Nephron (organoid): ENCODE measurements at regions not wholly inside any gene's neighbourhood (a gene's known extent, or its start where the extent isn't known, plus 50 kb on each side); places are given as distances from the start of the nearest gene placed in this dataset.

Experiments
- H3K27ac Mint-ChIP-seq, 3 experiments: 2 replicates each; pipeline ENCODE4 v1.8.0; 2020; ENCODE audit warnings: mixed read lengths in 3 of 3, mild to moderate bottlenecking in 2 of 3, moderate library complexity in 1 of 3
- H3K27me3 Mint-ChIP-seq: 2 replicates; pipeline ENCODE4 v1.8.0; 2021; ENCODE audit warnings: low read depth, mild to moderate bottlenecking, moderate library complexity, mixed read lengths
- H3K36me3 Mint-ChIP-seq: 2 replicates; pipeline ENCODE4 v1.8.0; 2020; ENCODE audit warnings: low read depth, mixed read lengths
- H3K4me1 Mint-ChIP-seq: 2 replicates; pipeline ENCODE4 v1.8.0; 2020; ENCODE audit warnings: mixed read lengths
- H3K4me3 Mint-ChIP-seq, 3 experiments: 2 replicates each; pipeline ENCODE4 v1.8.0; 2020; ENCODE audit warnings: mild to moderate bottlenecking in 3 of 3, mixed read lengths in 3 of 3, moderate library complexity in 2 of 3
- H3K9me3 Mint-ChIP-seq: 2 replicates; pipeline ENCODE4 v1.8.0; 2020; ENCODE audit warnings: mixed read lengths
- TF ChIP-seq, protein P1 (sequence below), 3 experiments: fragments of 200-600 bp; sonication (generic); IDR thresholded peaks; one replicate each; pipeline ENCODE4 v1.5.0; 2021; ENCODE audit warnings: antibody characterized with exemption in 3 of 3; ENCODE audit not compliant: unreplicated experiment in 3 of 3

- Mint-ChIP-seq H3K4me1 (peaks cover 14% of the 10 kb centered on the region), H3K4me3 (no peak overlapping the region), H3K9me3 (peaks cover 11% of the 10 kb centered on the region), H3K27ac (peak overlapping the region in 1 of 3 experiments; percentile 46), H3K36me3 (no peaks in the 10 kb centered on the region), H3K27me3 (no peaks in the 10 kb centered on the region)
- TF ChIP-seq, protein P1, sequence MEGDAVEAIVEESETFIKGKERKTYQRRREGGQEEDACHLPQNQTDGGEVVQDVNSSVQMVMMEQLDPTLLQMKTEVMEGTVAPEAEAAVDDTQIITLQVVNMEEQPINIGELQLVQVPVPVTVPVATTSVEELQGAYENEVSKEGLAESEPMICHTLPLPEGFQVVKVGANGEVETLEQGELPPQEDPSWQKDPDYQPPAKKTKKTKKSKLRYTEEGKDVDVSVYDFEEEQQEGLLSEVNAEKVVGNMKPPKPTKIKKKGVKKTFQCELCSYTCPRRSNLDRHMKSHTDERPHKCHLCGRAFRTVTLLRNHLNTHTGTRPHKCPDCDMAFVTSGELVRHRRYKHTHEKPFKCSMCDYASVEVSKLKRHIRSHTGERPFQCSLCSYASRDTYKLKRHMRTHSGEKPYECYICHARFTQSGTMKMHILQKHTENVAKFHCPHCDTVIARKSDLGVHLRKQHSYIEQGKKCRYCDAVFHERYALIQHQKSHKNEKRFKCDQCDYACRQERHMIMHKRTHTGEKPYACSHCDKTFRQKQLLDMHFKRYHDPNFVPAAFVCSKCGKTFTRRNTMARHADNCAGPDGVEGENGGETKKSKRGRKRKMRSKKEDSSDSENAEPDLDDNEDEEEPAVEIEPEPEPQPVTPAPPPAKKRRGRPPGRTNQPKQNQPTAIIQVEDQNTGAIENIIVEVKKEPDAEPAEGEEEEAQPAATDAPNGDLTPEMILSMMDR (IDR thresholded peaks at IDR 0.05; ENCODE audit: unreplicated experiment in 3 of 3) = no peak
Measured at GRCh38 chr16:52227851-52228250, 319.1 kb downstream of the TOX3 start.

- Mint-ChIP-seq H3K27me3 (peaks cover 5% of the 10 kb centered on the region), H3K9me3 (peaks cover 4% of the 10 kb centered on the region), H3K4me3 (no peak overlapping the region), H3K36me3 (no peaks in the 10 kb centered on the region), H3K4me1 (no peaks in the 10 kb centered on the region), H3K27ac (peak overlapping the region in 2 of 3 experiments; percentile 4 to 84)
- TF ChIP-seq, protein P1 (IDR thresholded peaks at IDR 0.05; ENCODE audit: unreplicated experiment in 3 of 3) = no peak
Measured at GRCh38 chr16:52212841-52213240, 334.1 kb downstream of the TOX3 start.

- peaks cover 5% of the 10 kb centered on the region for H3K27me3 Mint-ChIP-seq
- no peaks in the 10 kb centered on the region for H3K9me3 Mint-ChIP-seq
- no peaks in the 10 kb centered on the region for H3K4me1 Mint-ChIP-seq
- peak overlapping the region in 1 of 3 experiments; percentile 27 for H3K27ac Mint-ChIP-seq
- no peaks in the 10 kb centered on the region for H3K36me3 Mint-ChIP-seq
- no peak overlapping the region for H3K4me3 Mint-ChIP-seq
- TF ChIP-seq, protein P1 (IDR thresholded peaks at IDR 0.05; ENCODE audit: unreplicated experiment in 3 of 3) = no peak
Measured at GRCh38 chr16:52209227-52209626, 337.7 kb downstream of the TOX3 start.

DNA sequence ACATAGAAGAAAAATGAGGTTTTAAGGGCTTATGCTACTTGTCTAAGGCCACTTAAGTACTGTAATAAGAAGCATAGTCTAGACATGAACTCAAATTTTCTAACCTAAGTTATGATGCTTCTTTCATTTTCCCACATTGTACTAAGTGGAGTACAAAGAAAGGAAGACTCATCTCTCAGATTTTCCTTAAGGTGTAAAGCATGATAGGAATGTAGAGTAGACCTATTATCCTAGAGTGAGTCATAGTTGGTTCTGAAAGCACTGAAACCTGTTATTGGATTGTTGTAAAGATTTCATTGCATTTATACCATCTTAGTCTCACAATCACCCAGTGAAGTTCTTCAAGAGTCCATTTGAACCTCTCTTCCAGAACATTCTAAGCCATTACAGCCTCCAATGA is 343.8 kb downstream of the TOX3 start:
- Mint-ChIP-seq H3K27me3 (no peaks in the 10 kb centered on the region), H3K4me1 (no peaks in the 10 kb centered on the region), H3K4me3 (no peak overlapping the region), H3K27ac (no peak overlapping the region), H3K9me3 (no peaks in the 10 kb centered on the region), H3K36me3 (no peaks in the 10 kb centered on the region)
- TF ChIP-seq, protein P1 (IDR thresholded peaks at IDR 0.05; ENCODE audit: unreplicated experiment in 3 of 3) = no peak

DNA sequence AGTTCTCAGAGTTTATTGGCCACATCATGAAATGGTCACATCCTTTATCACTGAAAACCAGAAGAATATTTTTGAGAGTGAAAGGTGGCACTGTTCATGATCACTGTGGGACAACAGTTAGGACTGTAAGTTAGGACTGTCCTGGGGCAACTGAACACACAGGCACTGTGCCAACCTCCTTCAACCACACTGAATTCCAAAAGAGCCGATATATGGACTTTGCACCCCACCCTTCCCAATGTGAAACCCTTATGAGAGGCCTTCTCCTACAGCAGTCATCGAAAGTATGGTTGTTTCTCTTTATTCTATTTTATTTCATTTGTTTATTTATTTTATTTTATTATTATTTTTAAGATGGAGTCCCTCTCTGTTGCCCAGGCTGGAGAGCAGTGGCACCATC is 353.5 kb downstream of the TOX3 start:
- Mint-ChIP-seq H3K9me3 (no peaks in the 10 kb centered on the region), H3K36me3 (no peaks in the 10 kb centered on the region), H3K4me3 (no peak overlapping the region), H3K27me3 (peaks cover 9% of the 10 kb centered on the region), H3K27ac (no peak overlapping the region), H3K4me1 (no peaks in the 10 kb centered on the region)
- TF ChIP-seq, protein P1 (IDR thresholded peaks at IDR 0.05; ENCODE audit: unreplicated experiment in 3 of 3) = no peak

DNA sequence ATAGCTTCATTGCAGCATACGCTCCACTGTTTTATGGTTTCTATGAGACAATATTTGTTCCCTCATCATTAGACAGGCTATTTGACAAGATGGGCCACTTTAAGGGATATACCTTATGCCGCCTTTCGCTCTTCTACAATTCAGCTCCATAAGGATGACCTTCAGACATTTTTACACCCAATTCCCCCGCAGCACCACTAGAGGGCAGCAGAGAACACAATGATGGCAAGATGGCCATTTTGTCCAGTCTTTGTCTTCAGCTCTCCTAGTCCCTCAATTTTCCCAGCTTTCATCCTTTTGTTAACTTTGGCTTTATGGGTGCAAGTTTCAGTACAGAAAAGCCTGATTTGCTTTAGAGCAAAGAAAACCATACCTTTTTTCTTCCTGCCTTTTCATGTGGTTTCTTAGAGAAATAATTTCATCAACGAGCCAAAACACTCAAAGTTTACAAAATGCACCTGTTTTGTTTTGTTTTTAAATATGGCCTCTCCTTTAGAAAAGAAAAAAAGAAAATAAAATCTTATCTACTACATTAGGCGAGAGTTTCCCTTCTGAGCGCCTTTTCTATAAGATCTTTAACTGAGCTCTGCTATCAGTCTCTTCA is 355.3 kb downstream of the TOX3 start:
- TF ChIP-seq, protein P1 (IDR thresholded peaks at IDR 0.05; ENCODE audit: unreplicated experiment in 3 of 3) = peak; percentile 86 to 96 (median 95)

More for the DNA sequence above, 355.3 kb downstream of the TOX3 start:
- H3K4me1 Mint-ChIP-seq = no peaks in the 10 kb centered on the region
- peaks cover 9% of the 10 kb centered on the region for H3K27me3 Mint-ChIP-seq
- H3K4me3 Mint-ChIP-seq = no peak overlapping the region
- H3K9me3 Mint-ChIP-seq = no peaks in the 10 kb centered on the region
- H3K27ac Mint-ChIP-seq = no peak overlapping the region
- no peaks in the 10 kb centered on the region for H3K36me3 Mint-ChIP-seq
